HG02610 (cell line): ENCODE measurements at regions not wholly inside any gene's neighbourhood (a gene's known extent, or its start where the extent isn't known, plus 50 kb on each side); places are given as distances from the start of the nearest gene placed in this dataset.
"Not testable (repeated sequence)": the region's sequence is repeated elsewhere in the genome, so short reads cannot be mapped to it uniquely, and the experiment has no call there.

Experiments used
- ATAC-seq: cut with Tn5 transposase; IDR thresholded peaks from one replicate; pipeline ENCODE4 v1.9.1; 2021; ENCODE audit warnings: mild to moderate bottlenecking, moderate library complexity; ENCODE audit not compliant: unreplicated experiment

- no peak for ATAC-seq
Measured at GRCh38 chr5:114838937-114839336, 330.8 kb downstream of the TRIM36 start.

DNA sequence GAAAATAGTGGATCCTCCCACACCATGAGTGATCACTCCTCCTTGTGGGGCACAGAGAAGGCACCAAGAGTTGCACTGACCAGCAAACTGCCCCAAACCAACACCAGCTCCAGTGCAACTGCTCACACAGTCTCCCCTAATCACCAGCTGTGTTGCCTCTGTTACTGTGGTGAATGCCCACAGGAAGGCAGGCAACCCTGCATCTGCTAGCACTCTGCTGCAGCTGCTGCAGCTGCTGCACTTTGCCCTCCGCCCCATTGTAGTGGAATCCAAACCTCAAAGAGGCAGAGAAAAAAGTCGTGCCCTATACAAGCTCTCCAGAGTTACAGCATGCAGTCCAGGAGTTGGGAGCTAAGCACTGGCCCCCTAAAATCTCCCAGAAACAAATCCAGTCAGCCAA is 339.6 kb downstream of the TRIM36 start:
- ATAC-seq, result no peak

DNA sequence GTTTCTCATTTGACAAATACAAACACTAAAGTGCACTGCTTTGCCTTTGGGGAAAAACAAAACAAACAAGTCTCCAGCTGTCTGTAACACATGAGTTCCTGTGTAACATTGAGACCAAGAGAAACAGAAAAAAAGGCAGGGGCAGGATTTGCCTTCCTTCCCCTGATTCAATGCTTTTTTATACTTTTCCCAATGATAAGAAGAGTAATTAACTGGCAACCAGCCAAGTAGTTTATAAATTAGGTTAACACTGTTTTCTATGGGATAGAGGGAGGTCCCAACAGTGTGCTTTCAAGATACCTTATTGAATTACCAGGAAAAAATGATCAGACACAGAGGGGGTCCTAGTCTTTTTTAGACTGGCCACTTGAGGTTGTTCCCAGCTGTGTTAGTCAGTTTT is 346.8 kb downstream of the TRIM36 start:
- no peak for ATAC-seq

GRCh38 chr5:114822436-114822835 is 347.3 kb downstream of the TRIM36 start:
- no peak for ATAC-seq

GRCh38 chr5:114790403-114790792 is 379.3 kb downstream of the TRIM36 start:
- ATAC-seq, result no peak

DNA sequence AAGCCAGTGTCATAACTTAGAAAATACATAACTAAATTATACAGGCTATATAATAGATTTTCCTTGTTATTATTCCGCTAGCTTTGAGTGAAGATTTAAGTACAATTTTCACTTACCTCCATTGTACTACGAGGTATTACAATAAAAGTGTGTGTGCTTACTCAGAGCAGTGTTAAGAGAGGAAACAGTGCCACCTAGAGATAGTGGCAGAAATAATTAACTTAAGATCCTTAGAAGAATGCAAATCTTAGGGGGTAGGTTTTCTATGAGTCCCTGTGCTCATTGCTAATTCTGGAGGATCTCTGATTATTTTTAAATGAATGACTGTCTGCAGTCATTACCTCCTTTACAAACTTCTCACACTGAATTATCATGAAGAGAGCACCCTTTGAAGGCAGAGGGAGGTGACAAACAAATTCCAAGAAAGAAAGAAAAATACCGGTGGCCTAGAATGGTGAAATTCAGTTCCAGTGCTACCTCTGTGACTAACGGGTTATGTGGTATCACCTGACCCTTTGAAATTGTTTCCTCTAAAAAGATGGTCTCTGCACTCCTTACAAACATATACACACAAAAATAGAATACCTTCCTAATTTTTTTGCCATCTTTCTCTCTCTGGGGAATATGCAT is 379.8 kb downstream of the TRIM36 start:
- peak; percentile 48 for ATAC-seq

DNA sequence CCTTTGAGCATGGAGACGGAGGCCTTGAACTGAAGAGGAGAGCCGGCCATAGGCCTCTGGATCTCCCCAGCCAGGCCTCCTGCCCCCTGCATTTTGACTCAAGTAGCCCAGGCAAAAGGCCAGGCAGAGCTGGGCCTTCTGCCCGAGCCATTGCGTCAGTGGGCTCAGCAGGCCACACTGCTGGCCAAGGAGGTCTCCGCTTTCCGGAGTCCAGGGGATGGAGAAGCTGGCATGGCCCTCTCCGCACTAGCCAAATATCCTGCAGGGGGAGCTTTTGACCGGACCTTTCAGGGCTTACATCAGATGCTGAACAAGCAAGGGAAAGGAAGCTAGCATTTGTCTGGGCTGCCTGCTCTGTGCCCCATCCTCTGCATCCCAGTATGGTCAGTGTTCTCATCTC is 386.8 kb downstream of the TRIM36 start:
- no peak for ATAC-seq

GRCh38 chr5:114782177-114782576 is 387.5 kb downstream of the TRIM36 start:
- ATAC-seq, result no peak

GRCh38 chr5:114780290-114780689 is 389.4 kb downstream of the TRIM36 start:
- no peak for ATAC-seq

DNA sequence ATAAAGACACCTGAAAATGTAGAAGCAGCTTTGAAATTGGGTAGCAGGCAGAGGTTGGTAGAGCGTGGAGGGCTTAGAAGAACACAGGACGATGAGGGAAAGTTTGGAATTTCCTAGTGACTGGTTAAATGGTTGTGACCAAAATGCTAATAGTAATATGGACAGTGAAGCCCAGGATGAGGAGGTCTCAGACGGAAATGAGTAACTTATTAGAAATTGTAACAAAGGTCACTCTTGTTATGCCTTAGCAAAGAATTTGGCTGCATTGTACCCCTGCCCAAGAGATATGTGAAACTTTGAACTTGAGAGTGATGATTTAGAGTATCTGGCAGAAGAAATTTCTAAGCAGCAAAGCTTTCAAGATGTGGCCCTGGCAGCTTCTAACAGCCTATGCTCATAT is 382.5 kb downstream of the KCNN2 start:
- no peak for ATAC-seq

GRCh38 chr5:114734238-114734637 is 372.4 kb downstream of the KCNN2 start:
- ATAC-seq, result no peak

DNA sequence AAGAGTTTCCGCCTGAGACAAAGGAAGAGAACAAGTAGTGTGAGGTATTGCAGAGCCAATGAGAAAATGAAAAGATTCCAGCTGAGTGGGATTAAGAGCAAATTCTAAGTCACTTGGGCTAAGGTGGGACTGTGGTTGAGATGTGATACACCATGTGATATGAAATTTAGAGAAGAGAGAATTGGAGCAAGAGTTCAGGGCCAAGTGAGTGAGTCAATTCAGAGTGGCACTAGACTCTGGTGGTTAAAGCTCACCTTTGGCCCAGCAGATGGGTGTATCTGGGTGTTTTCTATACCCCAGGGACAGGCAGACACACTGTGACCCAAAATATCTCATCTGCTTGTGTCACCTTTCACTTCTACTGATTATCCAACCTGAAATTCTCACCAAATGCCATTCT is 368.1 kb downstream of the KCNN2 start:
- ATAC-seq, result no peak

- ATAC-seq, result no peak
Measured at GRCh38 chr5:114727358-114727757, 365.5 kb downstream of the KCNN2 start.

DNA sequence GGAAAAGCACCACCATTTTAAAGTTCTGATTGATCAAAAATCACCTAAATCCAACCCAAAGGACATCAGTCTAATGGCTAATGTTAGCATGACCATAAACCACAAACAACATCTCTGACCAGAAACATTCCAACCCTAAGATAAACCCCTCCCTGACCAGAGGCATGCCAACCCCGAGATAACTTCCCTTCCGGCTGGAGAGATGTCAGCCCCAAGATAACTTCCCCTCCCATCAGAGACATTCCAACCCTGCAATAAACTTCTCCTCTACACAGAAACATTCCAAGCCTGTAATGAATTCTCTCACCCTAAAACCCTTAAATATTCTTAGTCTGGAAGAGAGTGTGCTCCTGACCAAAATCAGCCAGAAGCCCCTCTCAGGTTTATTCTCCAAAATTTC is 364.3 kb downstream of the KCNN2 start:
- no peak for ATAC-seq

DNA sequence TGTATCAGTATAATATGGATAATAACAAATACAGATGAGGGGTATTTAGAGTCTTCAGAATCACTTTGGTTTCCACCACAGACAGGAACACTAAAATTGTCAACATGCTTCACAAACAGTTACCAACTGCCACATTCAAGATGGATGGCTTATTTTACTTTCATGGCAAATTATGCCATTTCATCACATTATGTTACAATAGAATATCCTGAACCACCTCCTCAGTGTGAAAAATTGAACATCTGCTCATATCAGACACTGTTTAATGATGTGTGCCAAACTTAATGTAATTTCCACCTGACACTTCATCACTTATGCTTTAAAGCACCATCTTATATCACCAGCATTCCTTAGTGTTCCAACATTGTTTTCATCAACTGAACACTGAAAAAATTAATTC is 357.4 kb downstream of the KCNN2 start:
- ATAC-seq, result no peak

DNA sequence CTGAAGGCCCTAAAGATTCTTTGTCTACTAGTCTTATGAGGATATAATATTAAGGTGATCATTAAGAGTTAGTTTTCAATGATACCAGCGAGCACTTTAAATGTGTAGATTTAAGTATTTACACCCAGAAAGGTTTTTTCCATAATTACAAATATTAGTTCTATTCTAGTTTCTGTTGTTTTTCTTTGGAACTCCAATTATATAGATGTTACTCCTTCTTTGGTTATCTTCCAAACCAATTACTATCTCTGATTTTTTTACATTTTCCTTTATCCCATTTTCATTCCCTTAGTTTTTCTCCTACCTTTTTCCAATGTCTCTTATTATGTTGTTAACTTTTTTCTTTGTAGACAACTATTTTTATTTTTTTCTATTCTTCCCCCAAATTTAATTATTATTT is 355.1 kb downstream of the KCNN2 start:
- ATAC-seq, result no peak

- ATAC-seq, result not testable (repeated sequence)
Measured at GRCh38 chr5:114704225-114704893, 342.5 kb downstream of the KCNN2 start.

- no peak for ATAC-seq
Measured at GRCh38 chr5:114702731-114703130, 340.9 kb downstream of the KCNN2 start.

DNA sequence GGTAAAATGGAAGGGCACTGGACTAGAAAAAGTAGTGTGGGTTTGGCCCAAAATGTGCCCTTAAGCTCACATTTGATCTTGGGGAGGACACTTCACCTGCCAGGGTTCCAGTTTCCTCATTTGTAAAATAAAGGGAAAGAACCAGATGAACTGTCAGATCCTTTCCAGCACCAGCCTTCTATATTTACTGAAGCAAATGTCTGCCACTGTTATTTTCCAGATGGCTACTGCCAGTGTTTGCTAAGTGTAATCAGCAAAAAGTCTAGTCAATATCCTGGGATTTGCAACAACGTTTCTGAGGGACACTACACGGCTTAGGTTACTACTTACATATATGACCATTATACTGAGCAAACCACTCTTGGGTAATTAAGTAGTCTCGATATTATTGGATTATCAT is 340.3 kb downstream of the KCNN2 start:
- ATAC-seq, result no peak

DNA sequence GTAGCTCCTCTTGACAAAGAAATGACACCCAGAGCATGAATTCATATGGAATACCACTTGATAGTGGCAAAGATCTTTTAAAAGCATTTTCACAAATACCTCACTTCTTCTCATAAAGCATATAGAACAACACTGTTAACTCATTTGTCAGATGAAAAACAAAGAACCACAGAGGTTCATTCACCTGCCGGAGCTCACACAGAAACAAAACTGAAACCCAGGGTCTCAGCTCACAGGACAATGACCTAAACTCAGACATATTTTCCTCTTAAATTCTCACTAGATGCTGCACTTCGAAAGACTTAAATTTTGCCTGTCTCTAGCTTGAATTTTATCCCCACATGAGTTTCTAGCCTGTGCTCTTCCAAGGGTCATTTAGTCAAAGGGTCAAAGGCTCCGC is 339.0 kb downstream of the KCNN2 start:
- no peak for ATAC-seq

GRCh38 chr5:114695292-114695904 is 333.5 kb downstream of the KCNN2 start:
- no peak for ATAC-seq

GRCh38 chr5:114686356-114686755 is 324.5 kb downstream of the KCNN2 start:
- ATAC-seq, result no peak
